ENCODE measurements at regions not wholly inside any gene's neighbourhood (a gene's known extent, or its start where the extent isn't known, plus 50 kb on each side); places are given as distances from the start of the nearest gene placed in this dataset.

DNA sequence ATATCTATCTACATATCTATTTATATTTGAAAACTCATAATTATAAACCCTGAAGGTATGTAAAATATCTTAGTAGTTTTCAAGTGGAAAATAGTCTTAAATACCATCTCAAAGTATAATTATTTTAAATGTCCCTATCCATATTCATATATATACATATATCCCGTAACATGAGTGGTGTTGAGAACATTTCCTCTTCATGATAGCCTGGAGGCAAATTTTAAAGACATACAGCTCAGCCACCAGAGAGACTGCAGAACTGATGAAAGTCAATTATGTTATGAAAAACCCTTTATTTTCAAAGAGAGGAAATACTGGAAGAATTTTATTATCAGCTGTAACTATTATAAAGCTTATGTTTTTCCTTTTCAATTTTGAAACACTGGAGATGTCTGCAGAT lies 1806.7 kb upstream of the PCDH7 start:
- Histone ChIP-seq H3K27me3 (ENCODE audit: control insufficient read depth, insufficient read depth) (no peaks in the 10 kb centered on the region), H3K4me3 (ENCODE audit: low read length) (no peak overlapping the region), H3K4me1 (ENCODE audit: control insufficient read depth, insufficient read depth, low read length) (no peaks in the 10 kb centered on the region), H3K27ac (ENCODE audit: low read length) (no peak overlapping the region), H3K9me3 (ENCODE audit: control insufficient read depth, low read length) (no peaks in the 10 kb centered on the region)
- DNase-seq, result no peak
- 56% methylated on average over 1 of the region's 1 CpG for WGBS
- intact Hi-C loops (cut with DNase I), result no loop called here
- ATAC-seq, result no peak

DNA sequence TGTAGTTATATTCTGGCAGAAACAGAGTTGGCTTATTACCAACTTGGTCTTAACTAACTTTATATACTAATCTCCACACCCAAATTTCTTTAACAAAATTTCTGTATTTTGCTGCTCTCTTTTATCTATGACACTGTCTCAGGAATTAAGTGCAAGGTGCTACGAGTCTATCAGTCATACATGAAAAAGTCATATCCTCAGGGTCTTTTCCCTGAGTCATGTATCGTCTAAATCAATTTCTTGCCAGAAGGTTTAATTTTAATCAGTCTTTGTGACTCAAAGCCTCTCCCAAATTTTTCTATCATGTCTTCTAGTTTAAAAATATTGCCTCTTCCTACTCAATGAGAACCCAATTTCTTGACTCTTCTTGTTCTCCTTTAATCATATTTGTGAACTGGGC lies 1803.6 kb upstream of the PCDH7 start:
- DNase-seq (no peak), ATAC-seq (no peak)
- Histone ChIP-seq H3K27ac (ENCODE audit: low read length) (no peak overlapping the region), H3K4me3 (ENCODE audit: low read length) (no peak overlapping the region), H3K27me3 (ENCODE audit: control insufficient read depth, insufficient read depth) (no peaks in the 10 kb centered on the region), H3K9me3 (ENCODE audit: control insufficient read depth, low read length) (no peaks in the 10 kb centered on the region), H3K4me1 (ENCODE audit: control insufficient read depth, insufficient read depth, low read length) (no peaks in the 10 kb centered on the region)
- intact Hi-C loops (cut with DNase I), result no loop called here
- WGBS, result 90% methylated on average over 2 of the region's 2 CpGs

DNA sequence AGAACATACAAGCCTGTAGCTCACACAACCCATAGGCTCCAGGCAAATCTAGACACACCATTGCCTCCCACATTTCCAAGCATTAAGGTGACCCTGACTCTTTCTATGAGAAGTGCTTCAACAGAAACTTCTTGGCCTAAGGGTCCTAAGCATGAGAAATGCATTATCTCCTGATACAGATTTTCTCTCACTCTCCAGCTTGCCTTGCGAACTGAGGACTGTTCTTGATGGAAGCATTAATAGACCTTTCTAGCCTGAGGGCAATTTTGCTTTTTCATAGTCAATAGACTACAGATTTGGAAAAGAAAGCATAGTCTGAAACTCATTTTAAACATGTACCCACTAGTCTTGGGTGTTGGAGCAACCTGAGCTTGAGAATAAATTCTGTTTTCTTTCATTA lies 1801.3 kb upstream of the PCDH7 start:
- H3K9me3 ChIP-seq (ENCODE audit: control insufficient read depth, low read length), result no peaks in the 10 kb centered on the region
- no peaks in the 10 kb centered on the region for H3K27me3 ChIP-seq (ENCODE audit: control insufficient read depth, insufficient read depth)
- no peak overlapping the region for H3K27ac ChIP-seq (ENCODE audit: low read length)
- no peak overlapping the region for H3K4me3 ChIP-seq (ENCODE audit: low read length)
- H3K4me1 ChIP-seq (ENCODE audit: control insufficient read depth, insufficient read depth, low read length), result no peaks in the 10 kb centered on the region
- ATAC-seq, result no peak
- WGBS, result 89% methylated on average over 1 of the region's 1 CpG
- DNase-seq, result no peak
- intact Hi-C loops (cut with DNase I), result no loop called here

DNA sequence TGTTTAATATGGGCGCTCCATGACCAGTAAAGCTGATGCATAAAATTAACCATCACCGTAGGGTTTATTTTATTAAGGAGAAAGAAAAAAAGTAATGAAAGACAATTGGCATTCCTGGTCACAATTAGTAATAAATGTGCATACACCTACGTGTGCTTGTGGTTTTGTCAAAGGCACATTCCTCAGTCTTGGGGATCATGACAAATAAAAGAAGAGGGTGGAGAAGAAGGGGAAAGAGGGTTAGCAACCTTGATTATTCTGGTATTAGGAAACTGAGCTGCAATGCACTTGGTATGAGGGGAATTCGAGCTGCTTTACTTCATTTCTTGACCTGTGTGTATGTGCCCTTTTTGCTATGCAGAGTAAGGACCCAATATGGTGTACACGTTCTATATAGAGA lies 1798.3 kb upstream of the PCDH7 start:
- no peaks in the 10 kb centered on the region for H3K27me3 ChIP-seq (ENCODE audit: control insufficient read depth, insufficient read depth)
- no peaks in the 10 kb centered on the region for H3K9me3 ChIP-seq (ENCODE audit: control insufficient read depth, low read length)
- H3K4me1 ChIP-seq (ENCODE audit: control insufficient read depth, insufficient read depth, low read length), result no peaks in the 10 kb centered on the region
- intact Hi-C loops (cut with DNase I), result no loop called here
- DNase-seq, result no peak
- H3K4me3 ChIP-seq (ENCODE audit: low read length), result no peak overlapping the region
- WGBS, result 67% methylated on average over 5 of the region's 5 CpGs
- H3K27ac ChIP-seq (ENCODE audit: low read length), result no peak overlapping the region
- ATAC-seq, result no peak

DNA sequence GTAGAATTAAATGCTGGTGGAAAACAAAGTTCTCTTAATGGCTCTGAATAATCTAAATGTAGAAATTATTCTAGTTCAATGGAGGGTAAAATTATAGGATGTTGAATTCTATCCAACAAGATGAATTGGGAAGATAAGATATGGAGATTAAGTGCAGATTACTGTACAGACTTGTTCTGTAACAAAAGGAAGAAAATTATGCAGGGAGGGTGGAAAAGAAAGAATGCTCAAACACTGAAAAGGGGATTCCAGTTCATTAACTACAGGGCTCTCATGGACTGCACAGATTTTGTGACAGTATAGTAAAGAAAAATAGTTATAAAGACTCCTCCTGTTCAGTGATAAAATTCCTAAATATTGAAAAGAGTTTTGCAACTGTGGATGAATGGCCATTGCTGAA lies 1794.0 kb upstream of the PCDH7 start:
- H3K27me3 ChIP-seq (ENCODE audit: control insufficient read depth, insufficient read depth), result no peaks in the 10 kb centered on the region
- H3K4me3 ChIP-seq (ENCODE audit: low read length), result no peak overlapping the region
- intact Hi-C loops (cut with DNase I), result no loop called here
- no peaks in the 10 kb centered on the region for H3K4me1 ChIP-seq (ENCODE audit: control insufficient read depth, insufficient read depth, low read length)
- H3K27ac ChIP-seq (ENCODE audit: low read length), result no peak overlapping the region
- no peak for DNase-seq
- no peaks in the 10 kb centered on the region for H3K9me3 ChIP-seq (ENCODE audit: control insufficient read depth, low read length)
- no peak for ATAC-seq

DNA sequence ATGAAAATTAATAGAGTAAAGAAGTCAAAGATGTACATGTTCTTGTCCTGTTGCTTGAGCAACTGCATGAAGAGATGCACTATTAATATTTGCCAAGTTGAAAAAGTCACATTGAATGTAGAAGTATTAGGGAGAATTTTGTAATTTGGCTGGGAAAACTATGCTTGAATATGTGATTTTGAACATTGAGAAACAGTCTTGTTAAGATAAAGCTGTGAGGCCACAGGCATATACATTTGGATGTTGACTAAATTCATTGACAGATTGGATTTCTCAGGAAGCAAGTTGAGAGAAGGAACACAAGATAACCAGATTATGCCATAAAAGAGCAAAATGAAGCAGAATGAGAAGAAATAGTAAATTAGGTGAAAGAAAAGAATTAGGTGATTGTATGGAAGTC lies 1777.5 kb upstream of the PCDH7 start:
- H3K27ac ChIP-seq (ENCODE audit: low read length), result no peak overlapping the region
- H3K4me3 ChIP-seq (ENCODE audit: low read length), result no peak overlapping the region
- ATAC-seq (no peak), DNase-seq (no peak)
- intact Hi-C loops (cut with DNase I), result no loop called here
- no peaks in the 10 kb centered on the region for H3K4me1 ChIP-seq (ENCODE audit: control insufficient read depth, insufficient read depth, low read length)
- no peaks in the 10 kb centered on the region for H3K27me3 ChIP-seq (ENCODE audit: control insufficient read depth, insufficient read depth)
- no peaks in the 10 kb centered on the region for H3K9me3 ChIP-seq (ENCODE audit: control insufficient read depth, low read length)

DNA sequence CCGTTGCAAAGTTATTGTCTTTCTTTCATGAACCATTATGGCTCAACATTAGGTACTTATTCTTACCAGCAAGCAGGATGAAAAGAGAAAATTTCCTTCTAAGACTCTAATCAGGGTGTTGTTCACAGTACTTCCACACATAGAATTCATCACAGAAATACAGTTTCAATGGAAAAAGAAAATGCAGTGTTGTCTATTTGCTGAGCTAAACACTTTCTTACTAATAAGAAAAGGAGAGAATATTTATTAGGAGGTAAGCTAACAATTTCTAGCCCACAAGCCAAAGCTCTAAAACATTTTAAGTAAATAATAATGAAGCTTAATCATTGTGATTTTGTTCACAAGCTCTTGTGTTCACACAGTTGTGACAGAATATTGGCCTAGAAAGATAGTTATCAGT lies 1772.8 kb upstream of the PCDH7 start:
- Histone ChIP-seq H3K27ac (ENCODE audit: low read length) (no peak overlapping the region), H3K9me3 (ENCODE audit: control insufficient read depth, low read length) (no peaks in the 10 kb centered on the region), H3K4me1 (ENCODE audit: control insufficient read depth, insufficient read depth, low read length) (no peaks in the 10 kb centered on the region), H3K4me3 (ENCODE audit: low read length) (no peak overlapping the region), H3K27me3 (ENCODE audit: control insufficient read depth, insufficient read depth) (no peaks in the 10 kb centered on the region)
- WGBS, result 78% methylated on average over 1 of the region's 1 CpG
- DNase-seq (no peak), ATAC-seq (no peak)
- intact Hi-C loops (cut with DNase I), result no loop called here

DNA sequence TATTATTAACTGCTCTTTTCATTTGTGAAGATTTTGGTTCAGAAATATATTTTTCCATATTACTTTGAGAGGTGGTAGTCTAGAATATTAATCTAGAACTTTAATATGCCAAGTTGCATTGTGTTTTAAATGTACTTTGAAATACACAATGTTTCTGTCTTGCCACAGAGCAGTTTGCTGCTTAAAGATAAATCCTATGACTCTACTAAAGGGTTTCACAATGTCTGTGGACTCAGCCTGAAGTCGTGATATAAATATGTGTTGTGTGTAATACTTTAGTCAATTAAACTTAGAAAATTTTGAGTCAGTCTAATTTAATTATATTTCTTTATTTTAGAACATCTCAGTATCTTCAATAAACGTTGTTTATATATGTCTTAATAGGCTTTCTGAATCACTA lies 1771.7 kb upstream of the PCDH7 start:
- H3K9me3 ChIP-seq (ENCODE audit: control insufficient read depth, low read length), result no peaks in the 10 kb centered on the region
- DNase-seq (no peak), ATAC-seq (no peak)
- WGBS, result 58% methylated on average over 2 of the region's 2 CpGs
- no peak overlapping the region for H3K4me3 ChIP-seq (ENCODE audit: low read length)
- H3K27ac ChIP-seq (ENCODE audit: low read length), result no peak overlapping the region
- H3K27me3 ChIP-seq (ENCODE audit: control insufficient read depth, insufficient read depth), result no peaks in the 10 kb centered on the region
- intact Hi-C loops (cut with DNase I), result no loop called here
- no peaks in the 10 kb centered on the region for H3K4me1 ChIP-seq (ENCODE audit: control insufficient read depth, insufficient read depth, low read length)

DNA sequence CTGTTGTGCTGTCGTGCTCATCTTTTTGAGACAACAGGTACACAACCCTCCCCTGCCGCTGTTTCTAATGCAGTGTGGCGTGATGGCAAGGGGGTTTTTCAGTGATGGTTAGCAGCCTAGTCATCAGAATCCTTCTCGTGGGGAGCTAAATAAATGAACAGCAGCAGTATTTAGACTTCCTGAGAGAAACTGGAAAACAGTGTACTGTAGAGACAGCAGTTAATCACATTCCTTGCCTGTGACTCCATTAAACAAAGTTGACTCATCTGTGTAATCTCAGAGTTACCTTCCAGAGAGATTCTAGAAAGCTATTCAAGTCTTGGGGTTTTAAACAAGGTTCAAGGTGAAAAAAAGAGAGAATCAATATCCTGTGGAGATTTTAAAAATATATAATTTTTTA lies 1753.2 kb upstream of the PCDH7 start:
- H3K4me1 ChIP-seq (ENCODE audit: control insufficient read depth, insufficient read depth, low read length), result no peaks in the 10 kb centered on the region
- DNase-seq, result no peak
- no peak overlapping the region for H3K27ac ChIP-seq (ENCODE audit: low read length)
- 69% methylated on average over 4 of the region's 4 CpGs for WGBS
- no peaks in the 10 kb centered on the region for H3K27me3 ChIP-seq (ENCODE audit: control insufficient read depth, insufficient read depth)
- H3K4me3 ChIP-seq (ENCODE audit: low read length), result no peak overlapping the region
- intact Hi-C loops (cut with DNase I), result no loop called here
- no peaks in the 10 kb centered on the region for H3K9me3 ChIP-seq (ENCODE audit: control insufficient read depth, low read length)
- ATAC-seq, result no peak

DNA sequence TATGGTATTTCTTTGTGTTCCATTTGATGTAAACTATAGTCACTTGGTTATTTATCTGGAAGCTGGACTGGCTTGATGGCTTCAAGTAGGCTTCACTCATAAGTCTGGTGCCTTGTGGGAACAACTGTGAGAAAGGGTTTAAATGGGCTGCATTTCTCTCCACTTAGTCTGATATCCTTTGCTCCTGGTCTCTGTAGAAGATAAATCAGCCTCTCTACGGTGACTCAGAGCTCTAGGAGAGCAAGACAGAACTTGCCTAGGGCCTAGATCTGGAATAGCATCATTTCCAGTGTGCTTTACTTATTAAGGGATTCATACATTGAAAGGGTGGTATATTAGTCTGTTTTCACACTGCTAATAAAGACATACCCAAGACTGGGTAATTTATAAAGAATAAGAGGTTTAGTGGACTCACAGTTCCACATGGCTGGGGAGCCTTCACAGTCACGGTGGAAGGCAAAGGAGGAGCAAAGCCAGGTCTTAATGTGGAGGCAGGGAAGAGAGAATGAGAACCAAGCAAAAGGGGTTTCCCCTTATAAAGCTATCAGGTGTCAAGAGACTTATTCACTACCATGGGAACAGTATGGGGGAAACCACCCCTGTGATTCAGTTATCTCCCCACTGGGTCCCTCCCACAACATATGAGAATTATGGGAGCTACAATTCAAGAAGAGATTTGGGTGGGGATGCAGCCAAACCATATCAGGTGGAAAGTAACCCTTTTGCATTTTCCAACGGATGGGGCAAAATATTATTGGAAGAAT lies 1746.4 kb upstream of the PCDH7 start:
- Histone ChIP-seq H3K27me3 (ENCODE audit: control insufficient read depth, insufficient read depth) (no peaks in the 10 kb centered on the region), H3K9me3 (ENCODE audit: control insufficient read depth, low read length) (no peaks in the 10 kb centered on the region), H3K4me1 (ENCODE audit: control insufficient read depth, insufficient read depth, low read length) (no peaks in the 10 kb centered on the region), H3K4me3 (ENCODE audit: low read length) (no peak overlapping the region), H3K27ac (ENCODE audit: low read length) (no peak overlapping the region)
- WGBS, result 60% methylated on average over 3 of the region's 3 CpGs
- ATAC-seq, result no peak
- intact Hi-C loops (cut with DNase I), result no loop called here
- DNase-seq, result no peak

DNA sequence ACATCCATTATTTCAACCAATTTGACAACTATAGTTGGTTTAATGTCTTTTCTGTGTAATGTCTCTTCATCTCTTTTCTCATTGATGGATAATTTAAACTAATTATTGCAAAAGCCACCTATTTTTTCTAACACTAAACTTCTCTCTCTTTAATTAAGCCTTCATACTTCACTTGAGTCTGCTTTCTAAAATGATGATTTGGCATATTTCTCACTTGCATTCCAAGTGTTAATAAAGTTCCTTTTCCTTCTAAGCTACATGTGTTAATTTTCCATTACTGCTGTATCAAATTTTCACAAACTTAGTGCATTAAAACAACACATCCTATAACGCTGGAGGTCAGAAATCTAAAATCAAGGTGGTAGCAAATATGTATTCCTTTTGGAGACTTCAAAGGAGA lies 1743.8 kb upstream of the PCDH7 start:
- WGBS, result 63% methylated on average over 1 of the region's 1 CpG
- Histone ChIP-seq H3K27me3 (ENCODE audit: control insufficient read depth, insufficient read depth) (no peaks in the 10 kb centered on the region), H3K4me3 (ENCODE audit: low read length) (no peak overlapping the region), H3K4me1 (ENCODE audit: control insufficient read depth, insufficient read depth, low read length) (no peaks in the 10 kb centered on the region), H3K9me3 (ENCODE audit: control insufficient read depth, low read length) (no peaks in the 10 kb centered on the region), H3K27ac (ENCODE audit: low read length) (no peak overlapping the region)
- DNase-seq (no peak), ATAC-seq (no peak)
- intact Hi-C loops (cut with DNase I), result no loop called here

DNA sequence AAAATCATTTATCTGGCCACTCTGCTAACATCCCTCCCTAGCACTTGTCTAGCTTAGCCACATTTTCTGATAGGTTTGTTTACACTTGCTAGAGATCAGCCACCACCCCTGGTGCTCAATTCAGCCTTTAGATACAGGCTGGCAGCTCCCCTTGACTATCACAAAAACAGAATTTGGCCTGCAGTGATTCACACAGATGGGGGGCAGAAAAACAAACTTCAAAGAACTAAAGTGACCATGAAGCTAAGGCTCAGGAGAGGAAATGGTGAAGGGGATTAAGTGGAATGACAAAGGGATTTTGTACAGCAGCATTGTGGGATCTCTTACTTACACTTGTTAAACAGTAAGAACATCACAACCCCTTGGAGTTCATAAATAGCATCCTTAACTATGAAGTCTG lies 1718.0 kb upstream of the PCDH7 start:
- Histone ChIP-seq H3K4me3 (ENCODE audit: low read length) (no peak overlapping the region), H3K27ac (ENCODE audit: low read length) (no peak overlapping the region), H3K4me1 (ENCODE audit: control insufficient read depth, insufficient read depth, low read length) (no peaks in the 10 kb centered on the region), H3K27me3 (ENCODE audit: control insufficient read depth, insufficient read depth) (no peaks in the 10 kb centered on the region), H3K9me3 (ENCODE audit: control insufficient read depth, low read length) (no peaks in the 10 kb centered on the region)
- intact Hi-C loops (cut with DNase I), result no loop called here
- no peak for ATAC-seq
- DNase-seq, result no peak
